NB4 (cell line): ENCODE measurements at regions not wholly inside any gene's neighbourhood (a gene's known extent, or its start where the extent isn't known, plus 50 kb on each side); places are given as distances from the start of the nearest gene placed in this dataset.

Source experiments
- DNase-seq: peaks from one replicate; pipeline ENCODE4 v3.0.0; 2010; ENCODE audit warnings: low read depth
- H3K4me3 ChIP-seq: one replicate; pipeline ENCODE4 v1.5.1; 2011; ENCODE audit warnings: mild to moderate bottlenecking, low read depth, low read length, moderate library complexity
- CTCF ChIP-seq: IDR thresholded peaks from one replicate; pipeline ENCODE4 v1.5.1; 2012; ENCODE audit warnings: low read depth, low read length
- MAX ChIP-seq: IDR thresholded peaks from 2 replicates; pipeline ENCODE4 v1.6.1; 2011; ENCODE audit warnings: low read depth, low read length
- MYC ChIP-seq: IDR thresholded peaks from 2 replicates; pipeline ENCODE4 v1.6.1; 2011; ENCODE audit warnings: low read depth, low read length
- POLR2A ChIP-seq: IDR thresholded peaks from 2 replicates; pipeline ENCODE4 v1.6.1; 2011; ENCODE audit warnings: mild to moderate bottlenecking; ENCODE audit not compliant: insufficient read length; ENCODE audit errors: extremely low read depth

GRCh38 chr2:9156483-9156882 is 50.1 kb upstream of the ASAP2 start:
- DNase-seq, result no peak
- no peak overlapping the region for H3K4me3 ChIP-seq
- TF ChIP-seq CTCF, result no peak
- no peak for TF ChIP-seq MAX
- no peak for TF ChIP-seq MYC
- TF ChIP-seq POLR2A, result no peak

GRCh38 chr2:9154061-9154460 is 52.6 kb upstream of the ASAP2 start:
- H3K4me3 ChIP-seq, result no peak overlapping the region
- TF ChIP-seq CTCF (no peak), POLR2A (no peak), MYC (no peak), MAX (no peak)
- no peak for DNase-seq

GRCh38 chr2:9153643-9153980 is 53.0 kb upstream of the ASAP2 start:
- H3K4me3 ChIP-seq, result no peak overlapping the region
- no peak for TF ChIP-seq POLR2A
- TF ChIP-seq CTCF, result no peak
- TF ChIP-seq MYC, result no peak
- TF ChIP-seq MAX, result no peak
- DNase-seq, result no peak

GRCh38 chr2:9152975-9153642 is 53.5 kb upstream of the ASAP2 start:
- H3K4me3 ChIP-seq, result no peak overlapping the region
- no peak for DNase-seq
- TF ChIP-seq MAX (no peak), POLR2A (no peak), CTCF (no peak), MYC (no peak)

GRCh38 chr2:9150906-9151305 is 55.7 kb upstream of the ASAP2 start:
- no peak overlapping the region for H3K4me3 ChIP-seq
- TF ChIP-seq MAX (no peak), MYC (no peak), CTCF (no peak), POLR2A (no peak)
- DNase-seq, result no peak
